SK-N-SH treated with all-trans-retinoic acid at 6 μM for 48 hours (cell line): ENCODE measurements at regions not wholly inside any gene's neighbourhood (a gene's known extent, or its start where the extent isn't known, plus 50 kb on each side); places are given as distances from the start of the nearest gene placed in this dataset.

Experiments
- ATAC-seq: fragments of 200-7000 bp; cut with Tn5 transposase; 3 replicates; pipeline ENCODE4 v1.9.1; 2020; ENCODE audit warnings: mild to moderate bottlenecking, moderate library complexity
- ARNTL ChIP-seq: fragments of 450-650 bp; formaldehyde crosslinking; IDR thresholded peaks from 2 replicates; pipeline ENCODE4 v1.5.0; 2020; ENCODE audit warnings: low read depth, mild to moderate bottlenecking, moderate library complexity, borderline replicate concordance
- BACH2 ChIP-seq: fragments of 250-450 bp; sonication (Bioruptor Pico); IDR thresholded peaks from 2 replicates; pipeline ENCODE4 v1.9.0; 2021; ENCODE audit warnings: mild to moderate bottlenecking, borderline replicate concordance
- CREB5 ChIP-seq: fragments of 250-450 bp; sonication (Bioruptor Pico); IDR thresholded peaks from 2 replicates; pipeline ENCODE4 v1.5.1; 2020; ENCODE audit warnings: low read depth, mild to moderate bottlenecking, moderate library complexity
- CSRNP3 ChIP-seq: fragments of 250-450 bp; sonication (Bioruptor Pico); IDR thresholded peaks from 2 replicates; pipeline ENCODE4 v1.5.1; 2021; ENCODE audit warnings: mild to moderate bottlenecking, moderate library complexity
- ESRRG ChIP-seq: fragments of 250-450 bp; sonication (Bioruptor Pico); IDR thresholded peaks from 2 replicates; pipeline ENCODE4 v1.6.1; 2021; ENCODE audit warnings: mild to moderate bottlenecking
- GLIS3 ChIP-seq: fragments of 250-450 bp; sonication (Bioruptor Pico); IDR thresholded peaks from 2 replicates; pipeline ENCODE4 v1.5.0; 2020; ENCODE audit warnings: mild to moderate bottlenecking, moderate library complexity
- ISL1 ChIP-seq: fragments of 250-450 bp; sonication (Bioruptor Pico); IDR thresholded peaks from 2 replicates; pipeline ENCODE4 v2.1.2; 2022; ENCODE audit warnings: mild to moderate bottlenecking, moderate library complexity
- PATZ1 ChIP-seq: fragments of 250-450 bp; sonication (Bioruptor Pico); IDR thresholded peaks from 2 replicates; pipeline ENCODE4 v1.8.0; 2020; ENCODE audit warnings: mild to moderate bottlenecking, moderate library complexity, borderline replicate concordance
- POU6F1 ChIP-seq: fragments of 250-450 bp; sonication (Bioruptor Pico); IDR thresholded peaks from 2 replicates; pipeline ENCODE4 v1.8.0; 2021; ENCODE audit warnings: low read depth, mild to moderate bottlenecking, moderate library complexity, borderline replicate concordance
- PPARA ChIP-seq: fragments of 250-450 bp; sonication (Bioruptor Pico); IDR thresholded peaks from 2 replicates; pipeline ENCODE4 v1.5.0; 2020; ENCODE audit warnings: mild to moderate bottlenecking, borderline replicate concordance
- RARB ChIP-seq: fragments of 250-450 bp; sonication (Bioruptor Pico); IDR thresholded peaks from 2 replicates; pipeline ENCODE4 v1.8.0; 2021; ENCODE audit warnings: mild to moderate bottlenecking, moderate library complexity
- SNAI2 ChIP-seq: fragments of 250-450 bp; sonication (Bioruptor Pico); IDR thresholded peaks from 2 replicates; pipeline ENCODE4 v1.5.0; 2020; ENCODE audit warnings: mild to moderate bottlenecking, moderate library complexity
- TCF4 ChIP-seq: fragments of 250-450 bp; sonication (Bioruptor Pico); IDR thresholded peaks from 2 replicates; pipeline ENCODE4 v1.8.0; 2021; ENCODE audit warnings: mild to moderate bottlenecking, moderate library complexity, borderline replicate concordance
- TOX ChIP-seq: fragments of 250-450 bp; sonication (Bioruptor Pico); IDR thresholded peaks from 2 replicates; pipeline ENCODE4 v1.8.0; 2021; ENCODE audit warnings: mild to moderate bottlenecking, moderate library complexity, borderline replicate concordance
- TSHZ2 ChIP-seq: fragments of 250-450 bp; sonication (Bioruptor Pico); IDR thresholded peaks from 2 replicates; pipeline ENCODE4 v1.5.0; 2020; ENCODE audit warnings: mild to moderate bottlenecking, moderate library complexity
- ZC3H10 ChIP-seq: fragments of 250-450 bp; sonication (Bioruptor Pico); IDR thresholded peaks from 2 replicates; pipeline ENCODE4 v1.5.1; 2021; ENCODE audit warnings: mild to moderate bottlenecking, moderate library complexity
- ZFP30 ChIP-seq: fragments of 450-650 bp; formaldehyde crosslinking; IDR thresholded peaks from 2 replicates; pipeline ENCODE4 v1.5.0; 2022; ENCODE audit warnings: mild to moderate bottlenecking, moderate library complexity
- ZNF565 ChIP-seq: fragments of 450-650 bp; formaldehyde crosslinking; conservative IDR thresholded peaks from 2 replicates; pipeline ENCODE4 v1.5.0; 2020; ENCODE audit warnings: low read depth, mild to moderate bottlenecking, moderate library complexity
- ZNF70 ChIP-seq: fragments of 450-650 bp; formaldehyde crosslinking; IDR thresholded peaks from 2 replicates; pipeline ENCODE4 v1.5.0; 2020; ENCODE audit warnings: mild to moderate bottlenecking, moderate library complexity
- ZNF8 ChIP-seq: fragments of 450-650 bp; formaldehyde crosslinking; IDR thresholded peaks from 2 replicates; pipeline ENCODE4 v1.5.0; 2020; ENCODE audit warnings: mild to moderate bottlenecking, moderate library complexity

GRCh38 chr6:84332139-84333034, 104.9 kb upstream of the CEP162 start (continued):
- TF ChIP-seq POU6F1 (CRISPR knock-in tag), result no peak
- no peak for TF ChIP-seq ZC3H10 (CRISPR knock-in tag)
- TF ChIP-seq ZNF8 (CRISPR knock-in tag), result no peak
- no peak for TF ChIP-seq SNAI2
- no peak for TF ChIP-seq ZNF70 (CRISPR knock-in tag)
- TF ChIP-seq BACH2, result no peak

- TF ChIP-seq ZC3H10 (CRISPR knock-in tag), result no peak
- TF ChIP-seq CSRNP3, result no peak
- no peak for TF ChIP-seq BACH2
- no peak for TF ChIP-seq SNAI2
- no peak for TF ChIP-seq RARB (CRISPR knock-in tag)
- no peak for TF ChIP-seq ARNTL (CRISPR knock-in tag)
- no peak for TF ChIP-seq CREB5 (CRISPR knock-in tag)
- no peak for TF ChIP-seq TSHZ2 (CRISPR knock-in tag)
- no peak for TF ChIP-seq ZFP30
- no peak for TF ChIP-seq PPARA (CRISPR knock-in tag)
- TF ChIP-seq ZNF70 (CRISPR knock-in tag), result no peak
- TF ChIP-seq GLIS3 (CRISPR knock-in tag), result no peak
- TF ChIP-seq ZNF8 (CRISPR knock-in tag), result no peak
- TF ChIP-seq ISL1, result no peak
- TF ChIP-seq ZNF565, result no peak
- TF ChIP-seq, all 23 proteins: peak for 0
- ATAC-seq, result no peak
Observed at GRCh38 chr6:84330325-84330724, 102.9 kb upstream of the CEP162 start.

- ATAC-seq, result no peak
- TF ChIP-seq BACH2, result no peak
- no peak for TF ChIP-seq ZNF70 (CRISPR knock-in tag)
- no peak for TF ChIP-seq RARB (CRISPR knock-in tag)
- TF ChIP-seq GLIS3 (CRISPR knock-in tag), result no peak
- no peak for TF ChIP-seq SNAI2
Observed at GRCh38 chr6:84329516-84329915, 102.1 kb upstream of the CEP162 start.

- no peak for TF ChIP-seq TCF4 (CRISPR knock-in tag)
- TF ChIP-seq POU6F1 (CRISPR knock-in tag), result no peak
- TF ChIP-seq ESRRG (CRISPR knock-in tag), result no peak
- no peak for TF ChIP-seq CREB5 (CRISPR knock-in tag)
- TF ChIP-seq RARB (CRISPR knock-in tag), result no peak
- no peak for TF ChIP-seq SNAI2
- no peak for TF ChIP-seq ARNTL (CRISPR knock-in tag)
- TF ChIP-seq TOX (CRISPR knock-in tag), result no peak
- no peak for TF ChIP-seq ZFP30
- no peak for TF ChIP-seq ZC3H10 (CRISPR knock-in tag)
- TF ChIP-seq PATZ1, result no peak
- TF ChIP-seq ISL1, result no peak
- no peak for TF ChIP-seq ZNF565
- TF ChIP-seq GLIS3 (CRISPR knock-in tag), result no peak
- no peak for TF ChIP-seq BACH2
- ATAC-seq, result no peak
Observed at GRCh38 chr6:84329077-84329476, 101.6 kb upstream of the CEP162 start.
